ENCODE measurements at regions not wholly inside any gene's neighbourhood (a gene's known extent, or its start where the extent isn't known, plus 50 kb on each side); places are given as distances from the start of the nearest gene placed in this dataset.

DNA sequence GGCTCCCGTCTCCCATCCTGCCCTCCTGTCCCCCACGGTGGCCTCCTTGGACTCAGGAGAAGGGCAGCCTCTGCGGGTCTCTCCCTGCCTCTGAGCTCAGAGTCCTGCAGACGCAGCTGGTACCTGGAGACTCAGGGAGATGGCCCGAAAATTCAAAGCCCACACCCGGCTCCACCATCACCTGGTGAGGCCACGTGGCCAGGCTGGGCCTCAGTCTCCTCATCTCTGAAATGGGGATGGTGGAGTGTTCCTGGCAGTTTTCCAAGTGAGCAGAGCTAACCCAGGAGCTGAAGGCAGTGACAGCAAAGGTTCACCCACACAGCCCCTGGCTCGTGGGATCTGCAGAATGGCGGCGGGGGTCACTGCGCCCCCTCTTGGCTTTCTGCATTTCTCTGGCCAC, 62.1 kb upstream of the RXRA start:
- TF ChIP-seq, protein P1, sequence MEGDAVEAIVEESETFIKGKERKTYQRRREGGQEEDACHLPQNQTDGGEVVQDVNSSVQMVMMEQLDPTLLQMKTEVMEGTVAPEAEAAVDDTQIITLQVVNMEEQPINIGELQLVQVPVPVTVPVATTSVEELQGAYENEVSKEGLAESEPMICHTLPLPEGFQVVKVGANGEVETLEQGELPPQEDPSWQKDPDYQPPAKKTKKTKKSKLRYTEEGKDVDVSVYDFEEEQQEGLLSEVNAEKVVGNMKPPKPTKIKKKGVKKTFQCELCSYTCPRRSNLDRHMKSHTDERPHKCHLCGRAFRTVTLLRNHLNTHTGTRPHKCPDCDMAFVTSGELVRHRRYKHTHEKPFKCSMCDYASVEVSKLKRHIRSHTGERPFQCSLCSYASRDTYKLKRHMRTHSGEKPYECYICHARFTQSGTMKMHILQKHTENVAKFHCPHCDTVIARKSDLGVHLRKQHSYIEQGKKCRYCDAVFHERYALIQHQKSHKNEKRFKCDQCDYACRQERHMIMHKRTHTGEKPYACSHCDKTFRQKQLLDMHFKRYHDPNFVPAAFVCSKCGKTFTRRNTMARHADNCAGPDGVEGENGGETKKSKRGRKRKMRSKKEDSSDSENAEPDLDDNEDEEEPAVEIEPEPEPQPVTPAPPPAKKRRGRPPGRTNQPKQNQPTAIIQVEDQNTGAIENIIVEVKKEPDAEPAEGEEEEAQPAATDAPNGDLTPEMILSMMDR (conservative IDR thresholded peaks at IDR 0.05 in 1 of 2, IDR thresholded peaks at IDR 0.05 in 1 of 2; ENCODE audit: extremely low read depth in 1 of 2, insufficient read depth in 1 of 2, low read depth in 1 of 2, low read length in 2 of 2): no peak
- no peak for TF ChIP-seq EZH2 (IDR thresholded peaks at IDR 0.05; ENCODE audit: borderline replicate concordance, low read length)
